ENCODE measurements at regions not wholly inside any gene's neighbourhood (a gene's known extent, or its start where the extent isn't known, plus 50 kb on each side); places are given as distances from the start of the nearest gene placed in this dataset.
"Not testable (repeated sequence)": the region's sequence is repeated elsewhere in the genome, so short reads cannot be mapped to it uniquely, and the experiment has no call there.

DNA sequence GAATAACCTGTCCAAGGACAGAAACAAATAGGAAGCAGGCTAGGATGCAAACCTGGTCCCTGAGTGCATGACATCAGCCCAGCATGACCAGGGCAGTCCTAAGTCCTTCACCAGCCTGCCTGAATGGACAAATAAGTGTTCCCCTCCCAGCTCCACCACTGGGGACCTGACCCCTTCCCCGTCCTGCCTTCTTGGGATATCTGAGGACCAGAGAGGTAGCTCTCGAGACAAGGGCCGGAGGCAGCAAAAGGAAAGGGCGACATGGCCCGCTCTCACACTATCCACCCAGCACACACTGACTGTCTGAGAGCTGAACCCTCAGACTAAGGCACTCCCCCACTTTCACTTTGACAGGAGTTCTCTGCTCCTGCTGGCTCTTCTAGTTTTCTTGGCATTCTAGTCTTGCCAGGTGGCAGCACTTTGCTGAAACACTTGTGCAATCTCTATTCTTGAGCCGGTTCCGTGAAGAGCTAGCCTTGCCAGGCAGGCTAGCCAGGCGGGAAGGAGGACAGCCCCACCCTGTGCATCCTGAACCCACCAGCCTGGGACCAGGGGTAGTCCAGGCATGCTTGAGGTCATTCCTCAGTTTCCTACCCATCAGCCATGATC, 251.1 kb upstream of the RAB4A start:
- no peak for DNase-seq

DNA sequence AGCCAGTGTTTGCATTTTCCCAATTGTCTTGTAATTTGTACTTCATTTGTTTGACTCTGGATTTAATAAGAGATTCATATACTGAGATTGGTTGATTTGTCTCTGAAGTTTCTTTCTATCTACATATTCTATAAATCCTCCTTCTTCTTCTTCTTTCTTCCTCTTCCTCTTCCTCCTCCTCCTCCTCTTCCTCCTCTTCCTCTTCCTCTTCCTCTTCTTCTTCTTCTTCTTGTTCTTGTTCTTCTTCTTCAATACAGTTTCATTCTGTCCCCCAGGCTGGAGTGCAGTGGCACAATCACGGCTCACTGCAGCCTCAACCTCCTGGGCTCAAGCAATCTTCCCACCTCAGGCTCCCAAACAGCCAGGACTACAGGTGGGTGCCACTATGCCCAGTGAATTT, 249.9 kb upstream of the RAB4A start:
- DNase-seq, result not testable (repeated sequence)

DNA sequence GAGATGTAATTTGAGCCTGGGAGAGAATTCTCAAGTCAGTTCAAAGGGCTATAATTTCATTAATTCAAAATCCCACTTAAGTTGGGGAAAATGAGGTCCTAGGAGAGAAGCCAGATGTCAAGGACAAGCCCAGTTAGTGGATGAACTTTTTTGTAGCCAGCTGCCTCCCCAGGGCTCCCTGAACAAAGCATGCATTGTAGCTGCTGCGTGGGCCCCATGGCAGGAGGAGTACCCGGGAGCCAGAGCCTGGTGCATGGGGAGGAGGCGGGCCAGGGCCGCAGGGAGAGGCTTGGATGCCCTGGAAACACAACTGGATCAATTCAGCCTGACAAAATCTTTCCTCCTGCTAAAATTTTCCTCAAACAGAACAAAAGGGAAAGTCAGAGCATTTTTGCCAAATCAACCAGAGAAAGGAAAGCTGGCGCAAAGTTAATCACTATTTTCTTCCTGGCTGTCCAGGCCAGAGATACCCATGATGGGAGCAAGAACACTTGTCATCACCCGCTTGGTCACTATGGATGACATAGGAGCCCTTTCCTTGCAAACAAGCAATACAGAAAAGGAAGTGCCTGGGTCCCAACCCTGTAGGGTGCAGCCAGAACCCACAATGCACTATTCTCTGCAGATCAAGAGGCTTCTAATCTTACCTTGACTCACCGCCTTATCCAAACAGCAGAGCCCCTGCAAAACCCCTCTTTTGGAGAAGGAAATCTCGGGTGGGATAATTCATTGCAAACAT, 248.1 kb upstream of the RAB4A start:
- DNase-seq, result no peak

DNA sequence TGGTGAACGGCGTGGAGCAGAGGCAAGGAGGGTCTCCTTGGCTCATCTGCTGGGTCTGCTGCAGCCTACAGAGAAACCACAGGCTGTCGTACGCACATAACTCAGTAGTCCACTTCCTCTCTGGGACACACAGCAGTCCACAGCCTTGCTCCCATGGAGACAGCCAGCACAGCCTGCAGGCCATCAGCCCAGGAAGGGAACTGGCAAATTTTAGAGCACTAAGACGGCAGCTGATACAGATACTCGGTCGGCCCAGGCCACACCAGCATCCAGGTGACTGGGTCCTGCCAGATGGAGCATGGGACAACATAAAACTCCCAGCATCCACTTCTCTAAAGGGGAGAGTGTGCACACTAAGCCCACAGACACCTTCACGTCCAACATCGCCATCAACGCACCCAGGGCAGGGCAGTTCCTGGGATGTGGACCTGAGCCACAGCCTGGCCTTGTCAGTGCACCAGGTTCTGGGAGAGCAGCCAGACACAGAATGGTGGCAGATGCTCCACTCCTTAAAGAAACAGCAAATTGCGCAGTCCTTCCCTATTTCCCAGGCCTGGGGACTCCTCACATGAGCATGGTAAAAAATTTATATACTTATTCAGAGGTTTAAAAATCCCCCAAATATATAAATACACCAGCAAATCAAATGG, 247.1 kb upstream of the RAB4A start:
- DNase-seq, result no peak

DNA sequence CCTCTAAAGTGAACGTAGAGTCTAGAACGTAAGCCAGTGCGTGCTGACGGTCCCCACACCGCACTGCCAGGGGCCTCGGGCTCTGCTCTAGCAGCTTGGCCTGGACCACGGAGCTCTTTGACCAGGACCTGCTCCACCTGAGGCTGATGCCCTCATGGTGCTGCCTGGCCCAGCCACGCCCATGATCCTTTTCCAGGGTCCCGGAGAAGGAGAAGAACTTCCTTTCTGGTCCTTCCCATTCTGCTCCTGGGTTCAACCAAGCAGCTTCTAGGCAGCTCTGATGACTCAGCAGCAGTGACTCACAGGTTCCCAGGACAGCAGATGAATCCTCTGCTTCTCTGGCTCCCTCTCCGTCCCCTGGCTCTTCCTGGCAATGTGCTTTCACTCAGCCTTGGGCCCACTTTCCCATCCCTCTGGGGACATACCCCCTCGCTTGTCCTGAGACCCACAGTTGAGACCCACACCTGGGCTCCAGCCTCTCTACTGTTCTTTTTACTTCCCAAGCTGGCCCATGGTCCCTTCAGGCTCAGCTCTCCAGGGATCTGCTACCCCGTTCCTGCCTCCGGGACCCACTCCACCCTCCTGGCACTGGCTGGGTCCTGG, 246.3 kb upstream of the RAB4A start:
- no peak for DNase-seq

DNA sequence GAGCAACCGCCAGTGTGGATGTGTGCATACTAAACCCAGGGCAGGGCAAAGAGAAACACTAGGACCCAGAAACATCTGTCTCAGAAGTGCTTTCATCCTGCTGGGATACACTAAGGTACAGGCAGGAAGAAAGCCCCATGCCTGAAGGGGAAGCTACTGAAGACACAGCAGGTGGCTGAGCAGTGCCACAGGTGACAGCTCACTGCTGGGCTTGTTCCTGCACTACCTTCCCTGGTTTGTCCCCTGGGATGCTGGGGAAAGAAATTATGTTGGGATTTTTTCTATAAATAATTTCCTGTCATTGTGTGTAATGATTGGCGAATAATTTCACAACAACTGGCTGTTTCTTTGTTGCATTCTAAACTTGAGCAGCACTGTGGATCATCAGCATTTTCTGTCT, 245.3 kb upstream of the RAB4A start:
- DNase-seq, result no peak

DNA sequence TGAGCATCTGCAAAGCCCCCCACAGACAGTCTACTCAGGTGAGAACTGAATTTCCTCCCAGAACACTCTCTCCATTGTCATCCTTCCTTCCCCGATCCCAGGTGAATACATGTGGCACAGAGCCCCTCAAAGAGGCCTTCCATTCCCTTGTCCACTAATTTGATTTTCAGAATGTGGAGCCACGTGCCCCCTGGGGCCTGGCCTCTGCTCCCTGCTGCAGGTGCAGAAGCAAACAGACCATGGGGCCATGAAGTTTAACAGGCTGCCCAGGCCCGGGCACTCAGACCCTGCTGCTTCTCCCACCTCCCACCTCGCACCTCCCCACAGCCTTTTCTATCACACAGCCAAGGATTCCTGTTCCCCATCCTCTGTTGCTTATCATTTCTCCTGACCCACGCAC, 243.8 kb upstream of the RAB4A start:
- no peak for DNase-seq

DNA sequence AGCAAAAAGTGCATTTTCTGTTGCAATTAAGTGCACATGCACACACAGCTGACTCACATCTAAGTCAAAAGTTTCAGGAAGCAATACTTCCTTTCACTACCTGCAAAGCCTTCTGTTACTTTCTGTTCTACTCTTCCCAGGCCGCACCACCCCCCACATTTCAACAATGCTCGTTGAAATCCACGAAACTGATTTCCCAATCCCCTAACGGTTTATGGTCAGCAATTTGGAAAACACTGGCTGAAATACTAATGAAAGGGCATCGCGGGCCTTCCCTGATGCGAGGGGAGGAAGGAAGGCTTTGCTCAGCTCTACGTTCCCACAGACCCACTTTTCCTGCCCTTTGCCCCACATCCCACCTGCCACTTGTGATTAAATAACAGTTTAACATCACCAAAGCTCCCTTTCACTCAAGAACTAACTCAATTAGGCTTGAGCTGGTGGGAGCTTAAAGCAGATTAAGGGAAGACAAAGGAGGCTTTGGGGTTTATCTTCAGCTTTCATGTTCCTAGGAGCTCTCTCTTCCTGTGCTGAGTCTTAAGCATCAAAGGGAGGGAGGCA, 243.2 kb upstream of the RAB4A start:
- peak; percentile 27 for DNase-seq

DNA sequence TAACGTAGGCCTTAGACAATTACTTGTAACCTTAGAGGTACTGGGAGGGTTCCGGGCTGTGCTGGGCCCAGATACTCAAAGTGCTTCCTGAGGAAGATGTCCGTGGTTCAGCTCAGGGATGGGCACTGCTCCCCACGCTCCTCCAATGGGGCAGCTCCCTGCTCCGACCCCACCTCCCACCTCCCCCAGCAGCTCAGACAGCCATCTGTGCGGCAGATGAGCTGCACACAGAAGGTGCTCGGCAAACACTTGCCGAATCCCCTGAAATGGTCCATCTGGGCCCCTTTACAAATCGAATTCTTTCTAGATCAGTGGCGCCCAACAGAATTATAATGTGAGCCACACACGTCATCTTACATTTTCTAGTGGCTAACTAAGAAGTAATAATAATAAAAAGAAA, 242.4 kb upstream of the RAB4A start:
- no peak for DNase-seq

DNA sequence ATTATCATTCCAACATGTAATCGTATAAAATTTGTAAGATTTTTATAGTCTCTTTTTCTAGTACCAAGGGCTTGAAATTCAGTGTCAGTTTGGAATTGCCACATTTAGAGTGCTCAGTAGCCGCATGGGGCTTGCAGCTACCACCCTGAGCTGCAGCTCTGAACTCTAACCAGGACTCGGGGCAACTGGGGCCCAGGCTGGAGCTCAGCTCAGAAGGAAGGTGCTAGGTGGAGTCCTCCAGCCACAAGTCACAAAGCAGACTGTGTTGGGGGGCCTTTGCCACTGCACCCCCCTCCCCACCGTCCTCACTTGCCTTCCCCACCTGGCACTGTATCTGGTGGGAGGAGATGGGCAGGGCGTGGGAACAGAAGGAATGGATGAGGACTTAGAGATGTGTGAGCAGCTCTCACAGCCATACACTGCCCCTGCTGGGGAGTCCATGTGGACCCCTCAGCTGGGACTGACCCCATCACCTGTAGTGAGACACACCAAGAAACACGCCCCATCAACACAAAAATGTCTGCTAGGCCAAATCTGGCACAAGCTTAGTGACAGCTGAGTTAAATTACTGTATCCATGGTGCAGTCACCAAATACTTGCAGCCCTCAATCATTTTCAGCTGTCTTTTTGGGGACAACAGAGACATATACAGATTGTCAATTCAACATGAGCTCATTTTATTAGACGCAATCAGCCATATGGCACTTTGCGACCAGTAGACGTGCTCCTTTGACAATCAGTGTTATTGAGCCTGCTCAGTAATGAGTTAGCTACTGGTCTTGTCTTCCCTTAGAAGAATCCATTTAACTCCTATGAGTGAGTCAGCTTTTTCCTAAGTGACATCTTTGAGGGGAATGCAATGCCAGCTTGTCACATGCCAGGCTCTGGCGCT, 241.7 kb upstream of the RAB4A start:
- no peak for DNase-seq

DNA sequence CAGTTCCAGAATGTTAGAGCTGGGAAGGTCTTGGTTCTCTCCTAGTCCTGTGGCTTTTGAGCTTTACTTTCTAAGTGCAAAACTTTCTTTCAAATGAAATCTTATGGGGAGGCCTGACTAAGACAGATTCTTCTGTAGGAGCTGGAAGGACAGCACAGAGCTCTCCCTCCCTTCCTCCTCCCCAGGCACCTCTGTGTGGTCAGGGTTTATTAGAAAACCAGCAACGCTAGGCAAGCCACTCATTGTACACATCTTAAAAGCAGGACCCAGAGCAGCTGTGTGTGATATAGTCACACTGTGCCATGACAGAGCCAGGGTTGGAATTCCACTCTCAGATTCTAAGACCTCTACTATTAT, 241.1 kb upstream of the RAB4A start:
- DNase-seq, result no peak

DNA sequence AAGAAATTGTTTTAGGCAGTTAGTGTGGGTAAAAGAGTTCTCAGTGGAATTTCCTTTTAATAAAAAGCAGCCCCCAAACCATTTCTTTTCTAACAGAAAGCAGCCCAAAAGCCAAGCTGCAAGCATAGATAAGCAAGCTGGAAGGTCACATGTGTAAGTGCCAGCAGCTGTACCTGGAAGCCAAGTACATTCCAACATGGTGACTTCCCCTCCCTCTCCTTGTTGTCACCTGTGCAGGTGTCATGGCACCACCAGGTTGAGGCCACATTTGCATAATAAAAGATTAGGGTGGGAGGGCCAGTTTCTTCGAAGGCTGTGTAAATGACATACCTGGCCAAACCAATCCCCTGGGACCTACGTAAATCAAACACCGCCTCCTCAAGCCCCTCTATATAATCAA, 240.3 kb upstream of the RAB4A start:
- DNase-seq, result no peak

DNA sequence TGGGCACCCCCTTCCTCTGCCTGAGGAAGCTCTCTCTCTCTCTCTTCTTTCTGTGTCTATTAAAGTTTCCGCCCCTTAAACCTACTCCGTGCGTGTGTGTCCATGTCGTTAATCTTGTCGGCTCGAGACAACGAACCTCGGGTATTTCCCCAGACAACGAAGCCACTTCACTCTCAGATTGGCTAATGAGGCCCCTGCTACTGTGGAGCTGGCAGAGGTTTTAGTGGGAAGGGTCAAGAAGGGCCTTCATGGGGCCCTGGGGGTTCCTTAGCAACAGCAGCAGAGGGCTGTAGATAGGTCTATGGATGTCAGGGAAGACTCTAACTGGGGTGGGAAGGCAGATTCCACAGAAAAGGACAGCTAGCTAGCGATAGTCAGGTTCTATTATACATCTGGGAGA, 239.8 kb upstream of the RAB4A start:
- DNase-seq, result no peak

DNA sequence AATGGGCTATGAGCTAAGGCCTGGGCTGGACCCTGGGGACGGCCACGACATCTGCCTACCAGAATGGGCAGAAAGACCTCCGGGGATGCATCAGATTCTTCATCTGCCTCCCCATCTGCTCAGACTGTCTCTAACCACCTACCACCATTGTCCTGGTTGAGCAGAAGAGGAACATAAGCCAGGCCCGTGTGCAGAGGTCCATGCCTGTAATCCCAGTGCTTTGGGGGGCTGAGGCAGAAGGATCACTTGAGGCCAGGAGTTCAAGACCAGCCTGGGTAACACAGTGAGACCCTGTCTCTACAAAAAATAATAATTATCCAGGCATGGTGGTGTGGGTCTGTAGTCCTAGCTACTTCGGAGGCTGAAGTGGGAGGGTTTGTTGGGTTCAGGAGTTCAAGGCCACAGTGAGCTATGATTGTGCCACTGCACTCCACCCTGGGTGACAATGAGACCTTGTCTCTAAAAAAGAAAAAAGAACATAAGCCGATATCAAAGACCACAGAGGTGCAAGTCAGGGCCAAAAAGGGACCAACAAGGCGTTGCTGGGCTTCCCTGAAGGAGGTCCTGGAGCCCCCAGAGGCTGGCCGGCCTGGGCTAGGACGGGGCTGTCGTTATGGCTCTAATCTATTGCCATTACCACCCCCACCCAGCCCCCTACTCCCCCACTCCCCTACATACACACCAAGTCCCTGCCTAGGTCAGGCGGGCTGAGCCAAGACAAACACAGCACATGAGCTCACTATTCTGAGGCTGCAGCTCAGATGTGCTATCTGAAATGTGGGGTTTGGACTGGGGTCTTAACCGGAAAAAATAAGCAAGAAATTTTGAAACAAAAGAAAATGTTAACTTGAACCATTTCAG, 239.2 kb upstream of the RAB4A start:
- no peak for DNase-seq

DNA sequence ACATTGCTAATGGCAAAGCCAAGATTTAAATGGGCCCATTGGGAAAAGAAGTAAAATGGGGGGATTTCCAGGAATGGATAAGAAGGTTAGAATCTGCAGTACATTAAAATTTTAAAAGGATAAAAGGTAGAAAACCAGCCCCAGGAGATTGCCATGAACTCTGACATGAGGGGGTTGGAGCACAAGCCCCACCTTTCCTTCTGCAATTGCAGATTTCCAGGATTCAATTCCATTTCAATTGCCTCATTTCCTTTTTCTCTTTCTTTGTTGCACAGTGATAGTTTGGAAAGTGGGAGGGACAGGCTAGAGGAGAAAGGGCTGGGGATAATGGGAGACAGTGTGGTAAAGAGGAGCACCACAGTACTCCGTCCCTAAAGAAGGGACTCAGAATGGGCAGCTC, 238.5 kb upstream of the RAB4A start:
- DNase-seq, result no peak

DNA sequence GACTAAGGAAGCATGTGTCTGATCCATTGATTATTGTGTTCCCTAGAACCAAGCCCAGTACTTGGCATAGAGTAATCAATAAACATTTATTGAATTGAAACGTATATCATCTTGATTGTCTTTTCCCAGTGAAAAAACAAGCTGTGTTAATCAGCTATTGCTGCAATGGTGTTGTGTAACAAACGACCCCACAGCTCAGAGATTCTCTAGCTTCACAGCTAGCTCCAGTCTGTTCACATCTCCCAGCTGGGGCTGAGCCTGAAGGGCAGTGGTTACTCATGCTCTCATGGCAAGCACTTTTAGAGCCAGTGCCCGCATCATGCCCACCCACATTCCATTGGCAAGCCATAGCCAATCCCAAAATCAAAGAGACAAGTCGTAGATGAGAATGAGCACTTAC, 237.4 kb upstream of the RAB4A start:
- no peak for DNase-seq

DNA sequence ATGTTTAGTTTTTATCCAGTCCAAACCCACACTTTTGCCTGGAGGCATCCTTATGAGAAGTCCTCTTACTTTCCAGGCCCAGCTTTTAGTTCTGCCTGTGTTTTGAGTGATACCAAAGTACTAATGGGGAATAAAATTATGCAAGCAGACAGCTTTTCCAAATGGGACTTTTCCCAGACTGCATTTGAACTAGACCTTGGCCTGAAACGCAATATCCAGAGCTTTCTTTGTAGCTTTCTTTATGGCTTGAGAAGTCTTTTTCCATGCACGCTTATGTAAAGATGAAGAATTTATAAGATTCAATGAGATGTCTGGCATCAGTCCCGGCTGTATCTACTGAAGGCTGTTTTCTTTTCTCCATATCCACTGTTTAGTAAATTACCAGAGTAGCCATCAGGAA, 236.6 kb upstream of the RAB4A start:
- no peak for DNase-seq

DNA sequence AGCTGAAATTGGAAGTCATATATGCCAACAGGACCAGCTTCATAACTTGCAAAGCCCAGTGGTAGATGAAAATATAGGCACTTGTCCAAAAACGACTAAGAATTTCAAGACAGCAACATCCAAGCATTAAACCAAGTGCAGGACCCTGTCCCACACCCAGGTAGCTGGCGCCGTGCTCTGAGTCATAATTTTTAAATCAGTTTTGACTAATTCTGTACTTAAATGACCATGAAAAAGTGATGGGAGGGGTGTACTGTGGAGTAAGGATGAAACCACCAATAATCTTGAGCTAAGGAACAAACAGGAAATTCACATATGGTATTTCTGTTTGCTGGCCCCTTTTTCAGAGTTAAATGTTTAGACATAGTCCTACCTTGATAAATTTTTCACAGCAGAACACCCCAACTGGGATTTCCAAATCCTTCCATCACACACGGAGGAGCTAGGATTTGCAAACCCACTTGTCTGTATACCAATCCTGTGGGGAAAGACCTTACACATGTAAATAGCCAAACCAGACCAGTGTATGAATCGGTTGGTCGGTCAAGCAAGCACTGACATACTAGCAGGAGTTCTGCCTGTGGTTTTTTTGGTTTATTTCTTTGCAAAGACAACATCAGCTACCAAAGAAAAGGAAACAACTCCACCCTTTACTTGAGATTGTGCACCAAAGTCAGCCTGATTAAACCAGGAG, 235.7 kb upstream of the RAB4A start:
- DNase-seq, result no peak

DNA sequence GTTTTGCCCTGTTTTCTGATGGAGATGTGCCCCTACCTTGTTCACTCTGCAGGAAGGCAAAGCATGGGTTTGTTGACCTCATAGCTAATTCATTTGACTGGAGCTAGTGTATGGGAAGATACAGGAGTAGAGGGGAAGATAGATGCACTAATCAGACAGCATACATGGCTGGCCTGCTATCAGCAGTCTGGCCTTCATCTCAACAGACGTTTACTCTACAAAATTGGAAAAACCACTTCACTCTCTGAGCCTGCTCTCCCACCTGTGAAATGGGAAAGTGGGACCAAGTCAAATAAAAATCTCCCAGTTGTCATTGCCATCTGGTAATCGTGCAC, 235.2 kb upstream of the RAB4A start:
- no peak for DNase-seq

DNA sequence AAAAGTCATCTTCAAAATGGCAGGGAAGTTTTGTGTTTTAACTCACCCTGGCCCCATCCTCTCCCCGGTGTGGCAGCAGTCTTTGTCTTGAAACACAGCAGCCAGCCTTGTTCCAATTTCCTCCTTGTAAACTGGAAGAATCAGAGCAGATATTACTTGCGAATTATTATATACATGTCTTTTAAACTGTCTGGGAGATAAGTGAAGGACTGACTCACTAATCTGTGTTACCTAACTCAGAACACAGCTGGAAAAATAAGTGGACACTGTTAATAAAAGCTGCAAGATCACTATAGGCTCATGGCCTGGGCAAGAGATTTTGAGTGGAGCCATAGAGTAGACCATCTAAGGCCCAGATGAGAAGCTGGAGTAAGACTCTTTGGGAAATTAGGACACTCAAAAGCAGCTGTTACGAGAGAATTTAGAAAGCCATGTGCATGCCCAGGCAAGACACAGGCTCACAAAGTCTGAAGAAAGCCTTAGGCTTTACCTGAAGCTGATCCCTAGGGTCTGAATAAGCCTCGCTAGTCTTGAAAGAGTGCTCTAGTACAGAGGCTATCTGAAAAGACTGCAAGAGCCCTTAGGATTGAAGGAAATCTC, 233.0 kb upstream of the RAB4A start:
- no peak for DNase-seq

Data from CD4-positive, alpha-beta T cell treated with Interleukin-10 for 1 hour (primary cell).